Spleen (tissue), 11 donors: ENCODE measurements at regions not wholly inside any gene's neighbourhood (a gene's known extent, or its start where the extent isn't known, plus 50 kb on each side); places are given as distances from the start of the nearest gene placed in this dataset.

Experiments
- DNase-seq: peaks from one replicate; pipeline ENCODE4 v3.0.0-alpha.2; 2020
- H3K27ac ChIP-seq, 8 donors: fragments of 200-600 bp; sonication (generic) in 7 of 8; 1 replicate in 4 of 8; 2 replicates in 4 of 8; pipeline versions ENCODE4 v1.5.0 to v1.8.0; 2016 to 2021; ENCODE audit warnings: inconsistent platforms in 4 of 8, mild to moderate bottlenecking in 4 of 8, moderate library complexity in 1 of 8
- H3K27me3 ChIP-seq, 7 donors: fragments of 200-600 bp; sonication (generic) in 6 of 7; replicated peaks in 1 of 7; 1 replicate in 4 of 7; 2 replicates in 3 of 7; pipeline versions ENCODE4 v1.5.0 to v1.8.0; 2016 to 2021; ENCODE audit warnings: inconsistent platforms in 3 of 7, mild to moderate bottlenecking in 1 of 7
- H3K36me3 ChIP-seq, 6 donors: fragments of 200-600 bp; sonication (generic) in 5 of 6; 1 replicate in 4 of 6; 2 replicates in 2 of 6; pipeline versions ENCODE4 v1.5.0 to v1.8.0; 2016 to 2021; ENCODE audit warnings: inconsistent platforms in 2 of 6
- H3K4me1 ChIP-seq, 6 donors: fragments of 200-600 bp; sonication (generic) in 5 of 6; 1 replicate in 3 of 6; 2 replicates in 3 of 6; pipeline versions ENCODE4 v1.5.0 to v1.8.0; 2016 to 2021; ENCODE audit warnings: inconsistent platforms in 3 of 6
- H3K4me3 ChIP-seq, 8 donors: fragments of 200-600 bp; sonication (generic) in 7 of 8; 1 replicate in 4 of 8; 2 replicates in 4 of 8; pipeline versions ENCODE4 v1.5.0 to v1.8.0; 2016 to 2021; ENCODE audit warnings: inconsistent platforms in 4 of 8, mild to moderate bottlenecking in 4 of 8, moderate library complexity in 2 of 8
- H3K9me3 ChIP-seq, 8 donors: fragments of 200-600 bp; sonication (generic) in 7 of 8; 1 replicate in 4 of 8; 2 replicates in 4 of 8; pipeline versions ENCODE4 v1.5.0 to v1.8.0; 2016 to 2021; ENCODE audit warnings: inconsistent platforms in 4 of 8
- CTCF ChIP-seq, 11 experiments: fragments of 200-600 bp in 7 of 11; fragments of 450-650 bp in 4 of 11; sonication (generic) in 4 of 11; IDR thresholded peaks in 8 of 11; conservative IDR thresholded peaks in 3 of 11; 1 replicate in 7 of 11; 2 replicates in 4 of 11; pipeline versions ENCODE4 v1.4.0 to v1.8.0; 2016 to 2021; ENCODE audit warnings: antibody characterized with exemption in 11 of 11, inconsistent platforms in 4 of 11, mild to moderate bottlenecking in 1 of 11
- POLR2A ChIP-seq, 3 donors: fragments of 450-650 bp; IDR thresholded peaks; one replicate each; pipeline ENCODE4 v1.5.1; 2017; ENCODE audit warnings: antibody characterized with exemption in 3 of 3, mild to moderate bottlenecking in 1 of 3
- POLR2AphosphoS5 ChIP-seq, 3 donors: sonication (generic); formaldehyde crosslinking; IDR thresholded peaks; one replicate each; pipeline ENCODE4 v1.5.1; 2017; ENCODE audit warnings: antibody characterized with exemption in 3 of 3
- WGBS, 5 donors: extraction: QIAGEN DNeasy Blood & Tissue Kit in 3 of 5; methylation state at CpG; one replicate each; pipeline versions ENCODE4 v1.1.5 to v1.1.7; 2013 to 2018; 5-methylcytosine and 5-hydroxymethylcytosine counted together
- intact Hi-C: fragments of 100-400 bp; cut with DNase I; formaldehyde crosslinking; loops from one replicate; pipeline ENCODE4 v1.15.0; 2023; ENCODE audit warnings: low total_unique reads
- donor health status: healthy with polysubstance abuse.
- donor health status: DM: no; HTN: no; CAD: no; lungs with moderate emphysema.
- donor health status: DM: no; HTN: no; CAD: no.
- donor health status: Bipolar disorder and iron deficiency.
- donor health status: healthy.
- donor health status: DM: no; HTN: no; CAD: no.
- donor health status: DM: yes; HTN: yes; CAD: no.

GRCh38 chr6:92538275-92538674 lies 881.1 kb downstream of the EPHA7 start:
- intact Hi-C loops: no loop called here
- no peaks in the 10 kb centered on the region for H3K9me3 ChIP-seq
- 0 to 31% (median 14%) methylated on average over 1 of the region's 1 CpG for WGBS, 5 donors

DNA sequence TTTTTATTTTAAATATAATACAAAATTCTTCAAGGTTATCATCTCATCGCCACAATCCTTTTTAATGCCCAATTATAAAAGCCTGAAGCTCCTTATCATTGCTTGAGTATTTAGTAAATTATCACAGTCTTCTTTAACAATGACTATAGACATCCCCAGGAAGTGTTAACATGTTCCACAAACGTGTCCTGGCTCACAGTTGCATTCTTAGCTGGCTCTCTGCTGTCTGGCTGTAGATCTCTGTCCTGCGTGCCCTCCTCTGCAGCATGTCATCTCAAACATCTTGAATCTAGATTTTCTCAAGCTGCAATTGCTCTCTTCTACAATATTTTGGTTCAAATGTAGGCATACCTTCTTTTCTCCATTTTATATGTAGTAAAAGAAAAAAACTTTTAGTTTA lies 885.2 kb downstream of the EPHA7 start:
- no peak overlapping the region for H3K27ac ChIP-seq
- TF ChIP-seq POLR2AphosphoS5 (IDR thresholded peaks at IDR 0.05) (no peak), POLR2A (IDR thresholded peaks at IDR 0.05) (no peak), CTCF (IDR thresholded peaks at IDR 0.05 in 8 of 11, conservative IDR thresholded peaks at IDR 0.05 in 3 of 11) (no peak)
- no peaks in the 10 kb centered on the region for H3K4me1 ChIP-seq
- peaks cover 0 to 3% (median 0%) of the 10 kb centered on the region in 8 donors for H3K9me3 ChIP-seq
- DNase-seq: no peak
- no peaks in the 10 kb centered on the region for H3K36me3 ChIP-seq
- WGBS, 5 donors: 50 to 66% (median 60%) methylated on average over 3 of the region's 3 CpGs
- intact Hi-C loops: no loop called here
- no peaks in the 10 kb centered on the region for H3K27me3 ChIP-seq
- no peak overlapping the region for H3K4me3 ChIP-seq

More at GRCh38 chr6:92538275-92538674, 881.1 kb downstream of the EPHA7 start:
- TF ChIP-seq POLR2A (IDR thresholded peaks at IDR 0.05): no peak
- no peak for TF ChIP-seq CTCF (IDR thresholded peaks at IDR 0.05 in 8 of 11, conservative IDR thresholded peaks at IDR 0.05 in 3 of 11)
- TF ChIP-seq POLR2AphosphoS5 (IDR thresholded peaks at IDR 0.05): no peak
- Histone ChIP-seq H3K27ac (no peak overlapping the region), H3K36me3 (no peaks in the 10 kb centered on the region), H3K4me1 (no peaks in the 10 kb centered on the region), H3K27me3 (no peaks in the 10 kb centered on the region), H3K4me3 (no peak overlapping the region)
- DNase-seq: no peak

- no peak for TF ChIP-seq POLR2AphosphoS5 (IDR thresholded peaks at IDR 0.05)
- no peak for TF ChIP-seq POLR2A (IDR thresholded peaks at IDR 0.05)
- TF ChIP-seq CTCF (IDR thresholded peaks at IDR 0.05 in 8 of 11, conservative IDR thresholded peaks at IDR 0.05 in 3 of 11): no peak
- H3K9me3 ChIP-seq: peaks cover 0 to 43% (median 21%) of the 10 kb centered on the region in 8 donors
- intact Hi-C loops: no loop called here
- no peaks in the 10 kb centered on the region for H3K27me3 ChIP-seq
- no peak overlapping the region for H3K4me3 ChIP-seq
- no peaks in the 10 kb centered on the region for H3K4me1 ChIP-seq
- H3K36me3 ChIP-seq: no peaks in the 10 kb centered on the region
- H3K27ac ChIP-seq: no peak overlapping the region
- DNase-seq: no peak
- 57 to 93% (median 86%) methylated on average over 2 of the region's 2 CpGs for WGBS, 5 donors
These were observed 896.8 kb downstream of the EPHA7 start for GRCh38 chr6:92522589-92522988.

DNA sequence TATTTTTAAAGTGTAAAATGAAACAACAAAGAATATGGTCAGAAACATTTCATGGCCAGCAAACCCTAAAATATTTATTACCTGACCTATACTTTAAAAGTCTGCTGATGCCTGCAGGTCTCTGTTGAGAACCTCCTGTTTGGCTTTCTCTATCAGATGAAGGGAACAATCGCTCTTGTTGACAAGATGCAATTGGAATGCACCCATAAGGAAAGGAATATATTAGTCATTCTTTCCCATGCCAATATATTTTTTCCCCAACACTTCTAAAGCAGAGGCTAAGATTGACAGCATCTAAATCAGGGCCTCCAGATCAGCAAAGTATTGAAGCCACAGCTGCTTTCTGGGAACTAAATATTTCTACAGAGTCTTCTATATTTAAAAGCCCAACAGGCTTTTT lies 897.8 kb downstream of the EPHA7 start:
- Histone ChIP-seq H3K4me1 (no peaks in the 10 kb centered on the region), H3K4me3 (no peak overlapping the region), H3K36me3 (no peaks in the 10 kb centered on the region), H3K9me3 (peaks cover 0 to 43% (median 21%) of the 10 kb centered on the region in 8 donors), H3K27me3 (no peaks in the 10 kb centered on the region), H3K27ac (no peak overlapping the region)
- DNase-seq: no peak
- 66 to 88% (median 83%) methylated on average over 1 of the region's 1 CpG for WGBS, 5 donors
- intact Hi-C loops: no loop called here
- no peak for TF ChIP-seq CTCF (IDR thresholded peaks at IDR 0.05 in 8 of 11, conservative IDR thresholded peaks at IDR 0.05 in 3 of 11)
- TF ChIP-seq POLR2A (IDR thresholded peaks at IDR 0.05): no peak
- TF ChIP-seq POLR2AphosphoS5 (IDR thresholded peaks at IDR 0.05): no peak
